Smooth muscle cell (in vitro differentiated cells): ENCODE measurements at regions not wholly inside any gene's neighbourhood (a gene's known extent, or its start where the extent isn't known, plus 50 kb on each side); places are given as distances from the start of the nearest gene placed in this dataset.

ENCODE experiments used
- DNase-seq: peaks from one replicate; lab custom pipeline; 2025; ENCODE audit not compliant: unreplicated experiment; lab: John Stamatoyannopoulos, UW
- H2AFZ ChIP-seq: fragments of 200-600 bp; sonication (generic); 2 replicates; pipeline ENCODE4 v1.6.0; 2016; ENCODE audit warnings: antibody characterized with exemption, low read depth, mild to moderate bottlenecking
- H3F3A ChIP-seq: fragments of 200-600 bp; sonication (generic); 2 replicates; pipeline ENCODE4 v1.6.0; 2017; ENCODE audit warnings: antibody characterized with exemption, low read depth
- H3K27ac ChIP-seq: fragments of 200-600 bp; sonication (generic); 2 replicates; pipeline ENCODE4 v1.5.1; 2016; ENCODE audit warnings: low read depth, mild to moderate bottlenecking
- H3K27me3 ChIP-seq: fragments of 200-600 bp; sonication (generic); 2 replicates; pipeline ENCODE4 v1.6.1; 2016; ENCODE audit warnings: low read depth, mild to moderate bottlenecking
- H3K36me3 ChIP-seq: fragments of 200-600 bp; sonication (generic); 2 replicates; pipeline ENCODE4 v1.5.1; 2016; ENCODE audit warnings: low read depth
- H3K4me1 ChIP-seq: fragments of 200-600 bp; sonication (generic); 2 replicates; pipeline ENCODE4 v1.5.1; 2016; ENCODE audit warnings: low read depth
- H3K4me2 ChIP-seq: fragments of 200-600 bp; sonication (generic); 2 replicates; pipeline ENCODE4 v1.6.0; 2016; ENCODE audit warnings: mild to moderate bottlenecking
- H3K4me3 ChIP-seq: fragments of 200-600 bp; sonication (generic); 2 replicates; pipeline ENCODE4 v1.5.1; 2016; ENCODE audit warnings: mild to moderate bottlenecking
- H3K79me2 ChIP-seq: fragments of 200-600 bp; sonication (generic); 2 replicates; pipeline ENCODE4 v1.6.0; 2016; ENCODE audit warnings: low read depth, mild to moderate bottlenecking
- H3K9ac ChIP-seq: fragments of 200-600 bp; sonication (generic); 2 replicates; pipeline ENCODE4 v1.6.0; 2016; ENCODE audit warnings: low read depth
- H3K9me3 ChIP-seq: fragments of 200-600 bp; sonication (generic); replicated peaks from 2 replicates; pipeline ENCODE4 v1.5.1; 2016; ENCODE audit warnings: low read depth
- H4K20me1 ChIP-seq: fragments of 200-600 bp; sonication (generic); 2 replicates; pipeline ENCODE4 v1.6.0; 2016; ENCODE audit warnings: low read depth
- CTCF ChIP-seq: fragments of 200-600 bp; sonication (generic); IDR thresholded peaks from 2 replicates; pipeline ENCODE4 v1.5.1; 2017; ENCODE audit warnings: borderline replicate concordance, mild to moderate bottlenecking, antibody characterized with exemption; ENCODE audit not compliant: insufficient read depth, poor library complexity, severe bottlenecking
- WGBS: methylation state at CpG from one replicate; pipeline ENCODE4 v1.1.7; 2016; ENCODE audit warnings: low lambda C conversion rate; 5-methylcytosine and 5-hydroxymethylcytosine counted together

GRCh38 chr1:30036229-30036547, 687.2 kb downstream of the MATN1 start:
- Histone ChIP-seq H3F3A (no peaks in the 10 kb centered on the region), H3K9ac (no peak overlapping the region), H3K79me2 (no peaks in the 10 kb centered on the region), H3K4me2 (no peak overlapping the region), H4K20me1 (no peaks in the 10 kb centered on the region), H3K27me3 (no peaks in the 10 kb centered on the region), H3K9me3 (no peaks in the 10 kb centered on the region), H3K36me3 (no peaks in the 10 kb centered on the region), H3K4me1 (no peaks in the 10 kb centered on the region), H3K27ac (no peak overlapping the region), H3K4me3 (no peak overlapping the region), H2AFZ (no peak overlapping the region)
- no peak for TF ChIP-seq CTCF
- DNase-seq = no peak
- 94% methylated on average over 6 of the region's 6 CpGs for WGBS

- no peaks in the 10 kb centered on the region for H3K79me2 ChIP-seq
- no peaks in the 10 kb centered on the region for H3K4me1 ChIP-seq
- no peak overlapping the region for H3K4me2 ChIP-seq
- H2AFZ ChIP-seq = no peak overlapping the region
- no peak for DNase-seq
- 92% methylated on average over 8 of the region's 8 CpGs for WGBS
- no peaks in the 10 kb centered on the region for H3K27me3 ChIP-seq
- H3K9me3 ChIP-seq = no peaks in the 10 kb centered on the region
- no peak overlapping the region for H3K27ac ChIP-seq
- no peaks in the 10 kb centered on the region for H4K20me1 ChIP-seq
- no peaks in the 10 kb centered on the region for H3K36me3 ChIP-seq
- no peak for TF ChIP-seq CTCF
- H3K4me3 ChIP-seq = no peak overlapping the region
- H3F3A ChIP-seq = no peaks in the 10 kb centered on the region
- no peak overlapping the region for H3K9ac ChIP-seq
Observed at GRCh38 chr1:30035522-30036228, 687.7 kb downstream of the MATN1 start.

- H3K9ac ChIP-seq = no peak overlapping the region
- no peak for DNase-seq
Observed at GRCh38 chr1:30034627-30035521, 688.5 kb downstream of the MATN1 start.

More at GRCh38 chr1:30034627-30035521, 688.5 kb downstream of the MATN1 start:
- Histone ChIP-seq H3K4me2 (no peak overlapping the region), H3K4me3 (no peak overlapping the region), H3K9me3 (no peaks in the 10 kb centered on the region), H4K20me1 (no peaks in the 10 kb centered on the region), H3F3A (no peaks in the 10 kb centered on the region), H3K27me3 (no peaks in the 10 kb centered on the region), H3K27ac (no peak overlapping the region), H3K4me1 (no peaks in the 10 kb centered on the region), H3K79me2 (no peaks in the 10 kb centered on the region), H3K36me3 (no peaks in the 10 kb centered on the region), H2AFZ (no peak overlapping the region)
- TF ChIP-seq CTCF = no peak
- WGBS = 95% methylated on average over 24 of the region's 24 CpGs
